CD4-positive, alpha-beta T cell treated with Interleukin-17A for 1 hour (primary cell): ENCODE measurements at regions not wholly inside any gene's neighbourhood (a gene's known extent, or its start where the extent isn't known, plus 50 kb on each side); places are given as distances from the start of the nearest gene placed in this dataset.

Experiments
- DNase-seq: peaks from one replicate; pipeline ENCODE4 v3.0.0-alpha.2; 2020

GRCh38 chr14:65329911-65330310 lies 82.6 kb upstream of the FUT8 start:
- no peak for DNase-seq

- DNase-seq: no peak
Observed at GRCh38 chr14:65330416-65330815, 82.1 kb upstream of the FUT8 start.

- DNase-seq: no peak
Observed at GRCh38 chr14:65331652-65332051, 80.9 kb upstream of the FUT8 start.

- DNase-seq: peak; percentile 3
Observed at GRCh38 chr14:65332141-65332871, 80.2 kb upstream of the FUT8 start.

- no peak for DNase-seq
Observed at GRCh38 chr14:65333943-65334687, 78.4 kb upstream of the FUT8 start.

GRCh38 chr14:65334765-65335410 lies 77.6 kb upstream of the FUT8 start:
- no peak for DNase-seq

- DNase-seq: no peak
Observed at GRCh38 chr14:65335411-65335947, 77.1 kb upstream of the FUT8 start.

GRCh38 chr14:65336191-65336591 lies 76.3 kb upstream of the FUT8 start:
- DNase-seq: no peak

GRCh38 chr14:65339866-65340265 lies 72.7 kb upstream of the FUT8 start:
- DNase-seq: no peak

GRCh38 chr14:65344011-65344410 lies 68.5 kb upstream of the FUT8 start:
- DNase-seq: no peak

GRCh38 chr14:65345266-65345665 lies 67.3 kb upstream of the FUT8 start:
- DNase-seq: no peak

- no peak for DNase-seq
Observed at GRCh38 chr14:65346474-65346873, 66.1 kb upstream of the FUT8 start.

GRCh38 chr14:65346895-65347294 lies 65.6 kb upstream of the FUT8 start:
- no peak for DNase-seq

GRCh38 chr14:65348137-65348536 lies 64.4 kb upstream of the FUT8 start:
- no peak for DNase-seq

GRCh38 chr14:65349100-65349499 lies 63.4 kb upstream of the FUT8 start:
- no peak for DNase-seq

GRCh38 chr14:65351493-65352194 lies 60.9 kb upstream of the FUT8 start:
- DNase-seq: no peak

- no peak for DNase-seq
Observed at GRCh38 chr14:65352964-65353530, 59.5 kb upstream of the FUT8 start.

- DNase-seq: no peak
Observed at GRCh38 chr14:65354131-65354530, 58.4 kb upstream of the FUT8 start.

- DNase-seq: no peak
Observed at GRCh38 chr14:65354715-65355114, 57.8 kb upstream of the FUT8 start.

- DNase-seq: peak; percentile 18
Observed at GRCh38 chr14:65356327-65356836, 56.1 kb upstream of the FUT8 start.

- no peak for DNase-seq
Observed at GRCh38 chr14:65357113-65357512, 55.4 kb upstream of the FUT8 start.

- DNase-seq: no peak
Observed at GRCh38 chr14:65357689-65358088, 54.8 kb upstream of the FUT8 start.

GRCh38 chr14:65359503-65359902 lies 53.0 kb upstream of the FUT8 start:
- no peak for DNase-seq
